ENCODE measurements at regions not wholly inside any gene's neighbourhood (a gene's known extent, or its start where the extent isn't known, plus 50 kb on each side); places are given as distances from the start of the nearest gene placed in this dataset.

DNA sequence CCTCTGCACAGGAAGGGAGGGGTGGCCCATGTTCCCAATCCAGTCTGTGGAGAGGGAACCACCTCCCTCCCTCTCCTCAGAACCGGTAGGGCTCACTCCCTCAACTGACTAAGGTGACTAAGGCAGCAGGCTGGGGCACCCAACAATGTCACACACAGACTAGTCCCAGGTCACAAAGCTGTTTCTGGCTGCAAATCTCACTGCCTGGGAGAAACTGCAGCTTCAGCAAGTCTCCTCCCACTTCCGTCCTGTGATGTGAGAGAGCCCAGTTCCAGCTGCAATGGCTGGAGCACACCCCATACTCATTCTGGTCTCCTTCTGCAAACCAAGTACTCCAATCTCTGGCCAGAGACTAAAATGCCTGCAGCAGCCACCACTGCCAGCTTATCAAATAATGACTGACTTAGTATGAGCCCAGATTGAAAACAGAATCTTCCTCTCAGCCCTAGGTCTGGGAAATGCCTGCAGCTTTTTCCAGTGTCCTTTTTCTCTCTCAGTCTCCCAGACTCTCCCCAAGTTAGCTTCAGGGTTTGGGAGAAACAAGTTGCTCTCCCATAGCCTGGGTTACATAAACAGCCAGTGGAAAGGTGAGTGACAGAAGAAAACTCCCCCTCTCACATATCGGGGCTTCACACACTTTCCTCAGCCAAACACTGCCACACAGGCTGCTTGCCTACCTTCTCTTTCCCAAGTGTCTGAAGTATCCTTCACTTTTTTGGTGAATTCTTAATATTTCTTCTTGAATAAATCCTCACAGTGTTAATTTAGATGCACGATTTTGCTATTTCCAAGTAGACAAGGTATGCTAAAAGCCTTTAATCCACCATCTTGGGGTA lies 247.4 kb upstream of the RASA1 start:
- Histone ChIP-seq H3K4me1 (ENCODE audit: control insufficient read depth, extremely low read depth, insufficient read depth, low read length) (peaks cover 10% of the 10 kb centered on the region), H3K9me3 (ENCODE audit: control insufficient read depth, low read depth, low read length) (no peaks in the 10 kb centered on the region), H3K4me2 (ENCODE audit: control insufficient read depth, extremely low read depth, insufficient read depth, low read depth, low read length) (peak overlapping the region; percentile 14), H3K9ac (ENCODE audit: control insufficient read depth, extremely low read depth, insufficient read depth, low read length) (no peak overlapping the region), H3K4me3 (ENCODE audit: control insufficient read depth in 2 of 3, extremely low read depth in 1 of 3, insufficient read depth in 2 of 3, low read depth in 1 of 3, low read length in 3 of 3) (no peak overlapping the region), H3K9me1 (ENCODE audit: control insufficient read depth, extremely low read depth, insufficient read depth, low read length) (no peaks in the 10 kb centered on the region), H3K79me2 (ENCODE audit: control insufficient read depth, insufficient read depth, low read length) (no peaks in the 10 kb centered on the region), H4K20me1 (ENCODE audit: control insufficient read depth, extremely low read depth, insufficient read depth, low read length) (no peaks in the 10 kb centered on the region), H3K36me3 (ENCODE audit: control insufficient read depth in 2 of 2, extremely low read depth in 1 of 2, insufficient read depth in 2 of 2, low read length in 2 of 2) (no peaks in the 10 kb centered on the region), H3K27ac (ENCODE audit: control insufficient read depth, insufficient read depth, low read length) (no peak overlapping the region), H3K27me3 (ENCODE audit: control insufficient read depth, extremely low read depth, insufficient read depth, low read length) (no peaks in the 10 kb centered on the region), H2AFZ (ENCODE audit: control insufficient read depth, low read length) (peak overlapping the region; percentile 68)
- TF ChIP-seq EZH2 (IDR thresholded peaks at IDR 0.05; ENCODE audit: low read length) = no peak
- TF ChIP-seq, protein P1, sequence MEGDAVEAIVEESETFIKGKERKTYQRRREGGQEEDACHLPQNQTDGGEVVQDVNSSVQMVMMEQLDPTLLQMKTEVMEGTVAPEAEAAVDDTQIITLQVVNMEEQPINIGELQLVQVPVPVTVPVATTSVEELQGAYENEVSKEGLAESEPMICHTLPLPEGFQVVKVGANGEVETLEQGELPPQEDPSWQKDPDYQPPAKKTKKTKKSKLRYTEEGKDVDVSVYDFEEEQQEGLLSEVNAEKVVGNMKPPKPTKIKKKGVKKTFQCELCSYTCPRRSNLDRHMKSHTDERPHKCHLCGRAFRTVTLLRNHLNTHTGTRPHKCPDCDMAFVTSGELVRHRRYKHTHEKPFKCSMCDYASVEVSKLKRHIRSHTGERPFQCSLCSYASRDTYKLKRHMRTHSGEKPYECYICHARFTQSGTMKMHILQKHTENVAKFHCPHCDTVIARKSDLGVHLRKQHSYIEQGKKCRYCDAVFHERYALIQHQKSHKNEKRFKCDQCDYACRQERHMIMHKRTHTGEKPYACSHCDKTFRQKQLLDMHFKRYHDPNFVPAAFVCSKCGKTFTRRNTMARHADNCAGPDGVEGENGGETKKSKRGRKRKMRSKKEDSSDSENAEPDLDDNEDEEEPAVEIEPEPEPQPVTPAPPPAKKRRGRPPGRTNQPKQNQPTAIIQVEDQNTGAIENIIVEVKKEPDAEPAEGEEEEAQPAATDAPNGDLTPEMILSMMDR (optimal IDR thresholded peaks at IDR 0.05 in 1 of 3, IDR thresholded peaks at IDR 0.05 in 1 of 3, conservative IDR thresholded peaks at IDR 0.05 in 1 of 3; ENCODE audit: extremely low read depth in 1 of 3, insufficient read depth in 2 of 3, low read length in 3 of 3) = no peak
- dilution Hi-C loops (cut with MboI; ENCODE audit: extremely low pct_ligation_motif_present, low sequenced_read_pairs) = no loop called here
- no peak for DNase-seq (ENCODE audit: low read depth, low spot score)
- FAIRE-seq = peak; percentile 63

DNA sequence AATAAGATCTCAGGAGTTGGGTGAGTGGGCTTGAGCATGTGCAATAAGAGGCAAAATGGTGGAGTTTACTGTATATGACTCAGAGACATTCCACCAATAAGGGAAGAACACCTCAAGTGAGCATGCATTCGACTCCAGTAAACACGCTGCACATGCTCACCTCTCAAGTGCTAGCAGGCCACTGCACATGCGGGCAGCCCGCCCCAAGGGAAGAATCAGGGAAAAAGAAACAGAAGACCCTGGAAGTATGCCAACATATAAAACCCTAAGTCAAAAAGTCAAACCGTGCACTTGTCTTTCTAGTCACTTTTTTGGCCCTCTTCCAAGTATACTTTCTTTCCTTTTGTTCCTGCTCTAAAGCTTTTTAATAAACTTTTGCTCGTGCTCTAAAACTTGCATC lies 245.3 kb upstream of the RASA1 start:
- H3K4me3 ChIP-seq (ENCODE audit: control insufficient read depth in 2 of 3, extremely low read depth in 1 of 3, insufficient read depth in 2 of 3, low read depth in 1 of 3, low read length in 3 of 3) = no peak overlapping the region
- H3K27ac ChIP-seq (ENCODE audit: control insufficient read depth, insufficient read depth, low read length) = no peak overlapping the region
- no peak overlapping the region for H3K4me2 ChIP-seq (ENCODE audit: control insufficient read depth, extremely low read depth, insufficient read depth, low read depth, low read length)
- no peaks in the 10 kb centered on the region for H3K27me3 ChIP-seq (ENCODE audit: control insufficient read depth, extremely low read depth, insufficient read depth, low read length)
- H3K36me3 ChIP-seq (ENCODE audit: control insufficient read depth in 2 of 2, extremely low read depth in 1 of 2, insufficient read depth in 2 of 2, low read length in 2 of 2) = no peaks in the 10 kb centered on the region
- H3K9ac ChIP-seq (ENCODE audit: control insufficient read depth, extremely low read depth, insufficient read depth, low read length) = no peak overlapping the region
- dilution Hi-C loops (cut with MboI; ENCODE audit: extremely low pct_ligation_motif_present, low sequenced_read_pairs) = no loop called here
- DNase-seq (ENCODE audit: low read depth, low spot score) = no peak
- H3K9me1 ChIP-seq (ENCODE audit: control insufficient read depth, extremely low read depth, insufficient read depth, low read length) = no peaks in the 10 kb centered on the region
- TF ChIP-seq EZH2 (IDR thresholded peaks at IDR 0.05; ENCODE audit: low read length) = no peak
- TF ChIP-seq, protein P1 (optimal IDR thresholded peaks at IDR 0.05 in 1 of 3, IDR thresholded peaks at IDR 0.05 in 1 of 3, conservative IDR thresholded peaks at IDR 0.05 in 1 of 3; ENCODE audit: extremely low read depth in 1 of 3, insufficient read depth in 2 of 3, low read length in 3 of 3) = no peak
- no peaks in the 10 kb centered on the region for H4K20me1 ChIP-seq (ENCODE audit: control insufficient read depth, extremely low read depth, insufficient read depth, low read length)
- no peak for FAIRE-seq
- H3K79me2 ChIP-seq (ENCODE audit: control insufficient read depth, insufficient read depth, low read length) = no peaks in the 10 kb centered on the region
- H3K9me3 ChIP-seq (ENCODE audit: control insufficient read depth, low read depth, low read length) = no peaks in the 10 kb centered on the region
- no peak overlapping the region for H2AFZ ChIP-seq (ENCODE audit: control insufficient read depth, low read length)
- H3K4me1 ChIP-seq (ENCODE audit: control insufficient read depth, extremely low read depth, insufficient read depth, low read length) = peaks cover 10% of the 10 kb centered on the region
